ENCODE measurements at regions not wholly inside any gene's neighbourhood (a gene's known extent, or its start where the extent isn't known, plus 50 kb on each side); places are given as distances from the start of the nearest gene placed in this dataset.

GRCh38 chr5:73301208-73301901 is 128.4 kb downstream of the TMEM174 start:
- Histone ChIP-seq H3K4me3 (ENCODE audit: low read length) (no peak overlapping the region), H3K4me1 (ENCODE audit: low read length) (no peaks in the 10 kb centered on the region), H3K4me2 (ENCODE audit: low read depth, low read length) (no peak overlapping the region), H3K9me3 (replicated peaks; ENCODE audit: insufficient read depth, low read length) (no peaks in the 10 kb centered on the region), H3F3A (ENCODE audit: insufficient read depth, low read length) (no peaks in the 10 kb centered on the region), H3K79me2 (ENCODE audit: low read length) (no peaks in the 10 kb centered on the region), H4K20me1 (ENCODE audit: insufficient read depth, low read length) (no peaks in the 10 kb centered on the region), H3K27ac (ENCODE audit: low read length) (no peak overlapping the region), H2AFZ (ENCODE audit: low read length) (no peak overlapping the region), H3K9ac (ENCODE audit: low read length) (no peak overlapping the region), H3K9me2 (replicated peaks; ENCODE audit: insufficient read depth, low read length) (no peaks in the 10 kb centered on the region), H3K27me3 (replicated peaks; ENCODE audit: insufficient read depth, low read length) (peaks cover 36% of the 10 kb centered on the region), H3K36me3 (replicated peaks; ENCODE audit: insufficient read depth, low read length) (no peaks in the 10 kb centered on the region)
- no peak for TF ChIP-seq EZH2 (optimal IDR thresholded peaks at IDR 0.05; ENCODE audit: low read depth, low read length)
- TF ChIP-seq CTCF (IDR thresholded peaks at IDR 0.05; ENCODE audit: low read length), result no peak
- TF ChIP-seq EZH2phosphoT487 (IDR thresholded peaks at IDR 0.05; ENCODE audit: low read length), result no peak
- no peak for DNase-seq

GRCh38 chr5:73300337-73301207 is 127.6 kb downstream of the TMEM174 start:
- Histone ChIP-seq H3K27ac (ENCODE audit: low read length) (no peak overlapping the region), H3K4me3 (ENCODE audit: low read length) (no peak overlapping the region)

GRCh38 chr5:73299665-73300336 is 126.8 kb downstream of the TMEM174 start:
- Histone ChIP-seq H3K4me1 (ENCODE audit: low read length) (no peaks in the 10 kb centered on the region), H3K27ac (ENCODE audit: low read length) (no peak overlapping the region), H3K4me3 (ENCODE audit: low read length) (no peak overlapping the region), H2AFZ (ENCODE audit: low read length) (no peak overlapping the region), H3K27me3 (replicated peaks; ENCODE audit: insufficient read depth, low read length) (peaks cover 36% of the 10 kb centered on the region), H3K9ac (ENCODE audit: low read length) (no peak overlapping the region), H3K9me3 (replicated peaks; ENCODE audit: insufficient read depth, low read length) (no peaks in the 10 kb centered on the region), H3K9me2 (replicated peaks; ENCODE audit: insufficient read depth, low read length) (no peaks in the 10 kb centered on the region), H3K4me2 (ENCODE audit: low read depth, low read length) (no peak overlapping the region), H3F3A (ENCODE audit: insufficient read depth, low read length) (no peaks in the 10 kb centered on the region), H3K36me3 (replicated peaks; ENCODE audit: insufficient read depth, low read length) (no peaks in the 10 kb centered on the region), H4K20me1 (ENCODE audit: insufficient read depth, low read length) (no peaks in the 10 kb centered on the region), H3K79me2 (ENCODE audit: low read length) (no peaks in the 10 kb centered on the region)
- no peak for DNase-seq
- TF ChIP-seq CTCF (IDR thresholded peaks at IDR 0.05; ENCODE audit: low read length) (no peak), EZH2 (optimal IDR thresholded peaks at IDR 0.05; ENCODE audit: low read depth, low read length) (no peak), EZH2phosphoT487 (IDR thresholded peaks at IDR 0.05; ENCODE audit: low read length) (no peak)

More at GRCh38 chr5:73300337-73301207, 127.6 kb downstream of the TMEM174 start:
- no peaks in the 10 kb centered on the region for H3K4me1 ChIP-seq (ENCODE audit: low read length)
- no peak for DNase-seq
- H3K27me3 ChIP-seq (replicated peaks; ENCODE audit: insufficient read depth, low read length), result peaks cover 36% of the 10 kb centered on the region
- H3K9me2 ChIP-seq (replicated peaks; ENCODE audit: insufficient read depth, low read length), result no peaks in the 10 kb centered on the region
- no peaks in the 10 kb centered on the region for H3K9me3 ChIP-seq (replicated peaks; ENCODE audit: insufficient read depth, low read length)
- no peak overlapping the region for H2AFZ ChIP-seq (ENCODE audit: low read length)
- H3K4me2 ChIP-seq (ENCODE audit: low read depth, low read length), result no peak overlapping the region
- H3K79me2 ChIP-seq (ENCODE audit: low read length), result no peaks in the 10 kb centered on the region
- no peaks in the 10 kb centered on the region for H4K20me1 ChIP-seq (ENCODE audit: insufficient read depth, low read length)
- H3K36me3 ChIP-seq (replicated peaks; ENCODE audit: insufficient read depth, low read length), result no peaks in the 10 kb centered on the region
- no peaks in the 10 kb centered on the region for H3F3A ChIP-seq (ENCODE audit: insufficient read depth, low read length)
- TF ChIP-seq EZH2phosphoT487 (IDR thresholded peaks at IDR 0.05; ENCODE audit: low read length) (no peak), EZH2 (optimal IDR thresholded peaks at IDR 0.05; ENCODE audit: low read depth, low read length) (no peak), CTCF (IDR thresholded peaks at IDR 0.05; ENCODE audit: low read length) (no peak)
- H3K9ac ChIP-seq (ENCODE audit: low read length), result no peak overlapping the region

Data from MM.1S (cell line).